ENCODE measurements at regions not wholly inside any gene's neighbourhood (a gene's known extent, or its start where the extent isn't known, plus 50 kb on each side); places are given as distances from the start of the nearest gene placed in this dataset.

GRCh38 chr6:132892929-132893771, 78.8 kb downstream of the RPS12 start:
- DNase-seq (ENCODE audit: extremely low read depth, insufficient read length): no peak
- Histone ChIP-seq H3K4me3 (replicated peaks; ENCODE audit: low read depth, low read length) (no peak overlapping the region), H3K27me3 (replicated peaks; ENCODE audit: control insufficient read depth, insufficient read depth, low read length) (no peaks in the 10 kb centered on the region), H3K36me3 (ENCODE audit: control insufficient read depth, insufficient read depth, low read length) (no peaks in the 10 kb centered on the region)
- TF ChIP-seq CTCF (IDR thresholded peaks at IDR 0.05; ENCODE audit: insufficient read depth, low read length, poor library complexity, severe bottlenecking): no peak

- TF ChIP-seq CTCF (IDR thresholded peaks at IDR 0.05; ENCODE audit: insufficient read depth, low read length, poor library complexity, severe bottlenecking): no peak
- Histone ChIP-seq H3K36me3 (ENCODE audit: control insufficient read depth, insufficient read depth, low read length) (no peaks in the 10 kb centered on the region), H3K4me3 (replicated peaks; ENCODE audit: low read depth, low read length) (no peak overlapping the region), H3K27me3 (replicated peaks; ENCODE audit: control insufficient read depth, insufficient read depth, low read length) (no peaks in the 10 kb centered on the region)
- DNase-seq (ENCODE audit: extremely low read depth, insufficient read length): no peak
Measured at GRCh38 chr6:132893772-132894490, 79.6 kb downstream of the RPS12 start.

GRCh38 chr6:132898376-132898775, 84.0 kb downstream of the RPS12 start:
- Histone ChIP-seq H3K4me3 (replicated peaks; ENCODE audit: low read depth, low read length) (no peak overlapping the region), H3K36me3 (ENCODE audit: control insufficient read depth, insufficient read depth, low read length) (no peaks in the 10 kb centered on the region), H3K27me3 (replicated peaks; ENCODE audit: control insufficient read depth, insufficient read depth, low read length) (no peaks in the 10 kb centered on the region)
- TF ChIP-seq CTCF (IDR thresholded peaks at IDR 0.05; ENCODE audit: insufficient read depth, low read length, poor library complexity, severe bottlenecking): no peak
- DNase-seq (ENCODE audit: extremely low read depth, insufficient read length): no peak

- Histone ChIP-seq H3K4me3 (replicated peaks; ENCODE audit: low read depth, low read length) (no peak overlapping the region), H3K36me3 (ENCODE audit: control insufficient read depth, insufficient read depth, low read length) (no peaks in the 10 kb centered on the region), H3K27me3 (replicated peaks; ENCODE audit: control insufficient read depth, insufficient read depth, low read length) (no peaks in the 10 kb centered on the region; the same call in 1 of the 2 replicates)
- no peak for DNase-seq (ENCODE audit: extremely low read depth, insufficient read length)
- TF ChIP-seq CTCF (IDR thresholded peaks at IDR 0.05; ENCODE audit: insufficient read depth, low read length, poor library complexity, severe bottlenecking): no peak
Measured at GRCh38 chr6:132900849-132901248, 86.5 kb downstream of the RPS12 start.

GRCh38 chr6:132902901-132903300, 88.5 kb downstream of the RPS12 start:
- Histone ChIP-seq H3K4me3 (replicated peaks; ENCODE audit: low read depth, low read length) (no peak overlapping the region), H3K27me3 (replicated peaks; ENCODE audit: control insufficient read depth, insufficient read depth, low read length) (no peaks in the 10 kb centered on the region; the same call in 1 of the 2 replicates), H3K36me3 (ENCODE audit: control insufficient read depth, insufficient read depth, low read length) (no peaks in the 10 kb centered on the region)
- TF ChIP-seq CTCF (IDR thresholded peaks at IDR 0.05; ENCODE audit: insufficient read depth, low read length, poor library complexity, severe bottlenecking): no peak
- no peak for DNase-seq (ENCODE audit: extremely low read depth, insufficient read length)
